Upper lobe of left lung (tissue), 4 donors: ENCODE measurements at regions not wholly inside any gene's neighbourhood (a gene's known extent, or its start where the extent isn't known, plus 50 kb on each side); places are given as distances from the start of the nearest gene placed in this dataset.

ENCODE experiments used
- CTCF ChIP-seq, 6 experiments: fragments of 450-650 bp in 4 of 6; fragments of 200-600 bp in 2 of 6; sonication (generic) in 2 of 6; IDR thresholded peaks; one replicate each; pipeline ENCODE4 v1.5.1; 2016 to 2019; ENCODE audit warnings: antibody characterized with exemption in 6 of 6
- POLR2AphosphoS5 ChIP-seq, 2 donors: sonication (generic); formaldehyde crosslinking; IDR thresholded peaks; one replicate each; pipeline ENCODE4 v1.5.1; 2017; ENCODE audit warnings: antibody characterized with exemption in 2 of 2

DNA sequence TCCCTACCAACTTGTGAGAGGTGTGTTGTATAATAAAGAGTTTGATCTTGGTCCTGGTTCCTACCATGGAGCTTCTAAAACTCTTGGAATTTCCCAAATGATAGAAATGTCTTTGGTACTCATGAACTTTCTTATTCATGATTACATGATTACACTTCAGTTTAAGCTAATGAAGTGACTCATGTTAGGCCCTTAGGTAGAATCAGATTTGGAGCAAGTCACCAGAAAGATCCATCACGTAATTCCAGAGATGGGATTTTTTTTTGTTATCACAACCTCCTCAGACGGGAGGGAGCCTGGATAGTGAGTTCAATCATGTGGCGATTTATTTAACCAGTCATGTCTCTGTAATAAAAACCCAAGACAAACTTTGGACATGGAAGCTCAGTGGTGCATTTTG, 1287.6 kb upstream of the ZEB2 start:
- TF ChIP-seq CTCF (IDR thresholded peaks at IDR 0.05) (no peak), POLR2AphosphoS5 (IDR thresholded peaks at IDR 0.05) (no peak)
